ENCODE measurements at regions not wholly inside any gene's neighbourhood (a gene's known extent, or its start where the extent isn't known, plus 50 kb on each side); places are given as distances from the start of the nearest gene placed in this dataset.

DNA sequence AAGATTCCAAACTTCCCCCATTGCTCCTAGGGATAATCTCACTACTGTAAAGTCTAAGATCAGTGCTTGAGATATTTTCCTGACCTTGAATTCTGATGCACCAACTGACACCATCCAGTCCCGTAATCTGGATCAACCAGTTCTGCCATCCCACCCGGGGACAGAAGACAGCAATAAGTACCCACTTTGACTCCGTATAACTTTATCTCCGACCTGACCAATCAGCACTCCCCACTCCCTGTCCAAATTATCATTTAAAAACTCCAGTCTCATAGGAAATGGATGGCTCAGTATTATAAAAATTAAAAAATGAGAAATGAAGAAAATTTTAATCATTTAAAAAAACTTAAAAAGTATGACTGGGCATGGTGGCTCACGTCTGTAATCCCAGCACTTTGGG lies 61.4 kb upstream of the ABCC4 start:
- Histone ChIP-seq H2BK20ac (ENCODE audit: low read depth, low read length, poor library complexity, severe bottlenecking) (no peak overlapping the region), H2BK12ac (ENCODE audit: insufficient read length, low read depth, low read length) (no peak overlapping the region), H3K4me2 (ENCODE audit: insufficient read depth, insufficient read length, low read length) (no peak overlapping the region), H3K14ac (ENCODE audit: insufficient read depth, low read length) (no peak overlapping the region), H2BK15ac (ENCODE audit: low read depth, low read length) (no peak overlapping the region), H4K20me1 (ENCODE audit: control insufficient read depth, insufficient read depth, insufficient read length) (no peaks in the 10 kb centered on the region), H3K4me1 (ENCODE audit: insufficient read depth, low read length) (no peaks in the 10 kb centered on the region), H3K23ac (ENCODE audit: insufficient read length, low read depth, low read length) (no peak overlapping the region), H3T11ph (ENCODE audit: low read length) (no peak overlapping the region), H4K5ac (ENCODE audit: insufficient read length, low read depth, low read length) (no peak overlapping the region), H2AFZ (ENCODE audit: low read length) (no peak overlapping the region), H2BK120ac (ENCODE audit: low read depth, low read length, poor library complexity, severe bottlenecking) (no peak overlapping the region), H3K27me3 (ENCODE audit: insufficient read depth, low read length) (no peaks in the 10 kb centered on the region), H4K91ac (ENCODE audit: insufficient read length, low read depth, low read length) (no peak overlapping the region), H2AK5ac (ENCODE audit: insufficient read length, low read length) (no peak overlapping the region), H3K56ac (ENCODE audit: insufficient read length, low read depth, low read length) (no peak overlapping the region), H3K18ac (ENCODE audit: insufficient read length, low read depth, low read length) (no peak overlapping the region), H3K23me2 (ENCODE audit: insufficient read length, low read depth, low read length, poor library complexity, severe bottlenecking) (no peaks in the 10 kb centered on the region), H2BK5ac (ENCODE audit: insufficient read length, low read length) (no peak overlapping the region), H3K9me3 (ENCODE audit: control insufficient read depth, low read depth, low read length) (no peaks in the 10 kb centered on the region), H3K9ac (ENCODE audit: extremely low read depth, insufficient read length, low read length) (no peak overlapping the region), H3K4ac (ENCODE audit: low read depth, low read length) (no peak overlapping the region), H3K79me1 (ENCODE audit: insufficient read depth, low read depth, low read length, poor library complexity, severe bottlenecking) (no peaks in the 10 kb centered on the region), H4K8ac (replicated peaks; ENCODE audit: insufficient read length, low read depth, low read length) (no peak overlapping the region), H3K27ac (ENCODE audit: insufficient read length, low read depth, low read length) (no peak overlapping the region), H3K79me2 (ENCODE audit: insufficient read depth, low read length) (no peaks in the 10 kb centered on the region)
- WGBS (ENCODE audit: extremely low coverage, insufficient read length, low lambda C conversion rate), result no CpG with 5 or more reads among the region's 5 CpGs
- Mint-ChIP-seq H3K4me3 (no peak overlapping the region), H3K4me1 (peaks cover 0 to 6% of the 10 kb centered on the region in 2 experiments; a peak in 1 of 4 replicates), H3K27me3 (ENCODE audit: low read depth) (peaks cover 2% of the 10 kb centered on the region; the same call in 1 of the 2 replicates), H3K27ac (no peak overlapping the region), H3K36me3 (ENCODE audit: insufficient read depth in 1 of 3, low read depth in 3 of 3) (no peaks in the 10 kb centered on the region), H3K9me3 (peaks cover 3 to 4% of the 10 kb centered on the region in 2 experiments; a peak in 3 of 5 replicates)
- DNase-seq, result no peak
- TF ChIP-seq CTCF (conservative IDR thresholded peaks at IDR 0.05), result no peak

Measured in H9 (cell line).